ENCODE measurements at regions not wholly inside any gene's neighbourhood (a gene's known extent, or its start where the extent isn't known, plus 50 kb on each side); places are given as distances from the start of the nearest gene placed in this dataset.

DNA sequence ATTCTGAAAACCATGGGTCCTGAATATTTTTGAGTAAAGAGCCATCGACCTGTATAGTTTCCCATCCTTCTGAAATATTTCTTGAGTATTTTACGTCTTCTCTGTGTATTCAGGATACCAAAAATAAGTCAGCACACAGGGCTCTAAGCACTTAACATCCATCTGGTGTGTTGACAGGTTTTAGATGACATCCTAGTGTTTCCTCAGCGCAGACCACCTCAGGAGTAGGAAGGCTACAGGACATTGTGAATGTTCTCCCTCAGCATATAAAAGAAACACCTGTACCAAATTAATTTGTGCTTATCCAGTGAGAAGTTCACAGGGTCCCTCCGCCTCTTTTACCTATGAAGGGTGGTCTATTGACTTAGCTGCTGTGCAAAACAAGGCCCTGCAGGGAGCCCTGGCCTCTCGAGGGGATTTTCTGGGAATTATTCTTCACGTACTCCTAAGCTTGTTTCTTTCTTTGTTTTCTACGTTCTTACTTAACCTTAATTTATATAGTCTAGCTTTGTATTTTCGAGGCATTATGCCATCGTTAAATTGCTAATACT lies 241.8 kb downstream of the FBXO8 start:
- TF ChIP-seq, protein P1, sequence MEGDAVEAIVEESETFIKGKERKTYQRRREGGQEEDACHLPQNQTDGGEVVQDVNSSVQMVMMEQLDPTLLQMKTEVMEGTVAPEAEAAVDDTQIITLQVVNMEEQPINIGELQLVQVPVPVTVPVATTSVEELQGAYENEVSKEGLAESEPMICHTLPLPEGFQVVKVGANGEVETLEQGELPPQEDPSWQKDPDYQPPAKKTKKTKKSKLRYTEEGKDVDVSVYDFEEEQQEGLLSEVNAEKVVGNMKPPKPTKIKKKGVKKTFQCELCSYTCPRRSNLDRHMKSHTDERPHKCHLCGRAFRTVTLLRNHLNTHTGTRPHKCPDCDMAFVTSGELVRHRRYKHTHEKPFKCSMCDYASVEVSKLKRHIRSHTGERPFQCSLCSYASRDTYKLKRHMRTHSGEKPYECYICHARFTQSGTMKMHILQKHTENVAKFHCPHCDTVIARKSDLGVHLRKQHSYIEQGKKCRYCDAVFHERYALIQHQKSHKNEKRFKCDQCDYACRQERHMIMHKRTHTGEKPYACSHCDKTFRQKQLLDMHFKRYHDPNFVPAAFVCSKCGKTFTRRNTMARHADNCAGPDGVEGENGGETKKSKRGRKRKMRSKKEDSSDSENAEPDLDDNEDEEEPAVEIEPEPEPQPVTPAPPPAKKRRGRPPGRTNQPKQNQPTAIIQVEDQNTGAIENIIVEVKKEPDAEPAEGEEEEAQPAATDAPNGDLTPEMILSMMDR (IDR thresholded peaks at IDR 0.05), result no peak
- TF ChIP-seq ZFX (IDR thresholded peaks at IDR 0.05; ENCODE audit: borderline replicate concordance), result no peak

All from 22Rv1 (cell line).